ENCODE measurements at regions not wholly inside any gene's neighbourhood (a gene's known extent, or its start where the extent isn't known, plus 50 kb on each side); places are given as distances from the start of the nearest gene placed in this dataset.

DNA sequence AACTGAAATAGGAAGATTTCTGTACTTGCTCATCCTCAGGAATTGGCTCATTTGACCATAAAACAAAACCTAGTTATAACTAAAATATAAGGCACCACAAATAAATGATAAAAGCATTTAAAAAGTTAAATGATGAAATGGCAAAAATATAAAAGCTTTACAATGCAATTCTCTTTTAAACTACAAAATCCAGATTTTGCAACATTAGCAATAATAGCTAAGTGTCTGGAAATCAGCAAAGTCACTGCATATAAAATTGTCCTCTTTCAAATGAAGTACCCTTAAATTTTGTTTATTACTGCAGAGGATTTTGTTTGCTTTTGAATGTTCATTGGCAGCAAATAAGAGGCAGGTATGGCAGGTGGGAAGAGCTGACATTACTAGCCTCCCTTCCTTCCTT, 270.4 kb upstream of the RSPO3 start:
- intact Hi-C loops (cut with DNase I): no loop called here
- no peaks in the 10 kb centered on the region for H3K9me3 ChIP-seq
- no peaks in the 10 kb centered on the region for H3K27me3 ChIP-seq
- no peak for DNase-seq
- TF ChIP-seq POLR2A (IDR thresholded peaks at IDR 0.05): no peak
- TF ChIP-seq, protein P1, sequence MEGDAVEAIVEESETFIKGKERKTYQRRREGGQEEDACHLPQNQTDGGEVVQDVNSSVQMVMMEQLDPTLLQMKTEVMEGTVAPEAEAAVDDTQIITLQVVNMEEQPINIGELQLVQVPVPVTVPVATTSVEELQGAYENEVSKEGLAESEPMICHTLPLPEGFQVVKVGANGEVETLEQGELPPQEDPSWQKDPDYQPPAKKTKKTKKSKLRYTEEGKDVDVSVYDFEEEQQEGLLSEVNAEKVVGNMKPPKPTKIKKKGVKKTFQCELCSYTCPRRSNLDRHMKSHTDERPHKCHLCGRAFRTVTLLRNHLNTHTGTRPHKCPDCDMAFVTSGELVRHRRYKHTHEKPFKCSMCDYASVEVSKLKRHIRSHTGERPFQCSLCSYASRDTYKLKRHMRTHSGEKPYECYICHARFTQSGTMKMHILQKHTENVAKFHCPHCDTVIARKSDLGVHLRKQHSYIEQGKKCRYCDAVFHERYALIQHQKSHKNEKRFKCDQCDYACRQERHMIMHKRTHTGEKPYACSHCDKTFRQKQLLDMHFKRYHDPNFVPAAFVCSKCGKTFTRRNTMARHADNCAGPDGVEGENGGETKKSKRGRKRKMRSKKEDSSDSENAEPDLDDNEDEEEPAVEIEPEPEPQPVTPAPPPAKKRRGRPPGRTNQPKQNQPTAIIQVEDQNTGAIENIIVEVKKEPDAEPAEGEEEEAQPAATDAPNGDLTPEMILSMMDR (IDR thresholded peaks at IDR 0.05): no peak
- no peaks in the 10 kb centered on the region for H3K36me3 ChIP-seq
- no peak overlapping the region for H3K4me3 ChIP-seq (replicated peaks in 1 of 3)
- no peak overlapping the region for H3K27ac ChIP-seq
- H3K4me1 ChIP-seq: no peaks in the 10 kb centered on the region

DNA sequence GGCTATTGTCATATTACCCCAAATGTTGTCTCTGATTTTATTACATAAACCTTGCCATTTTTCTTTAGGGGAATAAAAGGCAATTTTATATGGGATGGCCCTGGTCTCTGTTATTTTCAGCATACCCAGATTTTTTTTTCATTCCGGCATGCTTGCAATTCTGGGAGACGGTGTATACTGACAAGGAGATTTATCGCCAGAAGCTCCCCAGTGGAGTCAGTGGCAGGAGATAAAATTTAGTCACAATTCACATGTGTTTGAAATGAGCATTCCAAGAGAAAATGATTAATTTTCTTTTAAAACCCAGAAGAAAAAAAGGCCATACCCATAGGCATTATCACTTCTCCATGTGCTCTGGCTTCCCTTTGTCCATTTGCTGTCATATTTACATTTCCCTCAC, 250.8 kb upstream of the RSPO3 start:
- TF ChIP-seq, protein P1 (IDR thresholded peaks at IDR 0.05): no peak
- no peak for TF ChIP-seq POLR2A (IDR thresholded peaks at IDR 0.05)
- 95 to 96% methylated on average over 3 of the region's 3 CpGs for WGBS, 2 donors
- intact Hi-C loops (cut with DNase I): no loop called here
- Histone ChIP-seq H3K27me3 (no peaks in the 10 kb centered on the region), H3K4me3 (replicated peaks in 1 of 3) (no peak overlapping the region), H3K9me3 (no peaks in the 10 kb centered on the region), H3K4me1 (no peaks in the 10 kb centered on the region), H3K36me3 (no peaks in the 10 kb centered on the region), H3K27ac (no peak overlapping the region)
- DNase-seq: no peak

DNA sequence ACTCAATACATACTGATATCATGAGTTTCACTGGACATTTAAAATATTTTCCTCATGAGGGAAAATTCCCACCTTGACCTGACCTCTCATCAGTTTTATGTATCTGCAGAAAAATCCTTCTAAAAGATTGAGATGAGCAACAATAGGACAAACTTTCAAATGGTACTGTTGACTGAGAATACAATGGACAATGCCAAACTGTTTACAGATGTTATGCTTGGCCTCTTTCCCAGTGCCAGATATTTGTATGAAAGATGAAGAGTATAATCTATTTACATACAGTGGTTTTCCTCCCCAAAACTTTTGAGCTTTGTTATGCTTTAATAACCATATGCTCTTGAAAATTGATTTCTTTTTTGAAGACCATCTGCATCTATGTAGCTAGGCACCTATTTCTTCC, 245.1 kb upstream of the RSPO3 start:
- no peaks in the 10 kb centered on the region for H3K4me1 ChIP-seq
- intact Hi-C loops (cut with DNase I): no loop called here
- no peak overlapping the region for H3K27ac ChIP-seq
- H3K36me3 ChIP-seq: no peaks in the 10 kb centered on the region
- H3K27me3 ChIP-seq: no peaks in the 10 kb centered on the region
- TF ChIP-seq POLR2A (IDR thresholded peaks at IDR 0.05): no peak
- TF ChIP-seq, protein P1 (IDR thresholded peaks at IDR 0.05): no peak
- DNase-seq: no peak
- H3K9me3 ChIP-seq: no peaks in the 10 kb centered on the region
- H3K4me3 ChIP-seq (replicated peaks in 1 of 3): no peak overlapping the region

DNA sequence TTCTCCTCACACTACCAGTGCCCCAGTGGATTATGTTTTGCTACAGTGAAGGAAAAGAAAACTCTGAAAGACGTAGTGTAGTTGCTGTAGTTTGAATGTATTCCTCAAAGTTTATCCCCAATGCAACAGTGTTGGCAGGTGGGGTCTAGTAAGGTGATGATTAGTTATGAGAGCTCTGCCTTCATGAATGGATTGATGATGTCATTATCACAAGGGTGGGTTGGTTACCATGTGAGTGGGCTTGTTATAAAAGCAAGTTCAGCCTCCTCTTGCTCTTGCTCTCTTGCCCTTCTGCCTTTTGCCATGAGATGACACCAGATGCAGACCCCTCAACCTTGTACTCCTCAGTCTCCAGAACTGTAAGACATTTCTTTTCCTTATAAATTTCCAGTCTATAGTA, 244.7 kb upstream of the RSPO3 start:
- no peak for TF ChIP-seq POLR2A (IDR thresholded peaks at IDR 0.05)
- TF ChIP-seq, protein P1 (IDR thresholded peaks at IDR 0.05): no peak
- intact Hi-C loops (cut with DNase I): no loop called here
- Histone ChIP-seq H3K27me3 (no peaks in the 10 kb centered on the region), H3K9me3 (no peaks in the 10 kb centered on the region), H3K4me1 (no peaks in the 10 kb centered on the region), H3K36me3 (no peaks in the 10 kb centered on the region), H3K4me3 (replicated peaks in 1 of 3) (no peak overlapping the region), H3K27ac (no peak overlapping the region)
- no peak for DNase-seq
- 76 to 97% methylated on average over 1 of the region's 1 CpG for WGBS, 2 donors

- DNase-seq: no peak
- H3K27me3 ChIP-seq: no peaks in the 10 kb centered on the region
- no peak overlapping the region for H3K4me3 ChIP-seq (replicated peaks in 1 of 3)
- no peaks in the 10 kb centered on the region for H3K9me3 ChIP-seq
- WGBS, 2 donors: 82 to 89% methylated on average over 1 of the region's 1 CpG
- H3K27ac ChIP-seq: no peak overlapping the region
- intact Hi-C loops (cut with DNase I): no loop called here
- H3K36me3 ChIP-seq: no peaks in the 10 kb centered on the region
- no peak for TF ChIP-seq POLR2A (IDR thresholded peaks at IDR 0.05)
- TF ChIP-seq, protein P1 (IDR thresholded peaks at IDR 0.05): no peak
- no peaks in the 10 kb centered on the region for H3K4me1 ChIP-seq
Measured at GRCh38 chr6:126876446-126876845, 242.0 kb upstream of the RSPO3 start.

Measured in thyroid gland (tissue), 4 donors.